ENCODE measurements at regions not wholly inside any gene's neighbourhood (a gene's known extent, or its start where the extent isn't known, plus 50 kb on each side); places are given as distances from the start of the nearest gene placed in this dataset.

DNA sequence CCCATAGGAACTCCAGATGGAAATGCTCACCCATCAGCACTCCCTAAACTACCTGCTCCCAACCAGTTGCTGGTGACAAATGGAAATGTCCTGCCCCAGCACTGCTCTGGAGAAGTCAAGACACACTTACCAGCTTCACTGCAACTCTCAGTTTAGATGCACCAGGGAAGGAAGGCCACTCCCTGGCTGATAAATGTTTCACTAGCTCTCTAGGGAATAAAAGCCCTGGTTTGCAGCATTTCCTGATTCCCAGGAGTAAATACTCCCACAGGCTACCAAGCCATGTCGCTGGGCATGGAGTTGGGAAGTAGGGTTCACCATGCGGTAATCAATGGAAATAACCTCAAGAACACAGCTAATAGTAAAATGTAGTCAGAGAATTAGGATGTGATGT is 112.0 kb upstream of the NEO1 start:
- Mint-ChIP-seq H3K4me1 (ENCODE audit: unreplicated experiment) (no peaks in the 10 kb centered on the region), H3K27ac (no peak overlapping the region)
- TF ChIP-seq, protein P1, sequence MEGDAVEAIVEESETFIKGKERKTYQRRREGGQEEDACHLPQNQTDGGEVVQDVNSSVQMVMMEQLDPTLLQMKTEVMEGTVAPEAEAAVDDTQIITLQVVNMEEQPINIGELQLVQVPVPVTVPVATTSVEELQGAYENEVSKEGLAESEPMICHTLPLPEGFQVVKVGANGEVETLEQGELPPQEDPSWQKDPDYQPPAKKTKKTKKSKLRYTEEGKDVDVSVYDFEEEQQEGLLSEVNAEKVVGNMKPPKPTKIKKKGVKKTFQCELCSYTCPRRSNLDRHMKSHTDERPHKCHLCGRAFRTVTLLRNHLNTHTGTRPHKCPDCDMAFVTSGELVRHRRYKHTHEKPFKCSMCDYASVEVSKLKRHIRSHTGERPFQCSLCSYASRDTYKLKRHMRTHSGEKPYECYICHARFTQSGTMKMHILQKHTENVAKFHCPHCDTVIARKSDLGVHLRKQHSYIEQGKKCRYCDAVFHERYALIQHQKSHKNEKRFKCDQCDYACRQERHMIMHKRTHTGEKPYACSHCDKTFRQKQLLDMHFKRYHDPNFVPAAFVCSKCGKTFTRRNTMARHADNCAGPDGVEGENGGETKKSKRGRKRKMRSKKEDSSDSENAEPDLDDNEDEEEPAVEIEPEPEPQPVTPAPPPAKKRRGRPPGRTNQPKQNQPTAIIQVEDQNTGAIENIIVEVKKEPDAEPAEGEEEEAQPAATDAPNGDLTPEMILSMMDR (conservative IDR thresholded peaks at IDR 0.05): no peak

DNA sequence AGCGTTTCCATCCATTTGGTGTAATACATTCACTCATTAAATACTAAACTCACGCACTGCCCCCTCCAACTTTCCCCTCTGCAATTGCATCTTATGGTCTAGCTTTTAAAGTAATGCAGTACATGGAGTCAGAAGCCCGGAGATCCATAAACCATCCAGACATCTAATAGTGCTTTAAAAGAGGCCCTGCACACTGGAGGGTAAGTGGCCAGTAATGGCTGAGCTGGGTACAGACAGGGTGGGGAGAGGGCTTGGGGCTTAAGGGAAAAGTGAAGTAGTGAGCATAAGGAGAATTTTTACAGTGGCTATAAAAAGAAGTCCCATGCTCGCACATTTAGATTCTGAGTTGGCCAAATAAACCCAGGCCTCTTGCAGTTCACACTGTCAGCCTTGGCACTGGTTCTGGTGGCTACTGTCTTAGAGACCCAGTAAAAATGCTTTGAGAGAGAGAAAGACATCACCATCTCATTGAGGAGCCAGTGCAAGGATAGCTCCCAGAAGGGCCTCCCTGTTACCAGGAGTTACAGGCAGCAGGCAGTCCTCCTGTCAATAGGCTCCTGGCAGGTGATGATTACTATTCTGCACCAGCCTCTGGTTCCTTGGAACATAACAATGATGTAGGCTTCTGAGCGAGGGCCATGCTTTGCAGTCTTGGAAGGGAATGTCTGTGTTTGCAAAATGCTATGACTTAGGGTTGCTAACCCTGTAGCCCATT is 112.6 kb upstream of the NEO1 start:
- Mint-ChIP-seq H3K27ac (no peak overlapping the region), H3K9me3 (no peaks in the 10 kb centered on the region), H3K4me3 (no peak overlapping the region), H3K27me3 (no peaks in the 10 kb centered on the region), H3K36me3 (no peaks in the 10 kb centered on the region), H3K4me1 (ENCODE audit: unreplicated experiment) (no peaks in the 10 kb centered on the region)
- TF ChIP-seq, protein P1 (conservative IDR thresholded peaks at IDR 0.05): no peak
- no peak for DNase-seq (ENCODE audit: extremely low spot score, unreplicated experiment)

More for the DNA sequence above, 112.0 kb upstream of the NEO1 start:
- H3K36me3 Mint-ChIP-seq: no peaks in the 10 kb centered on the region
- H3K9me3 Mint-ChIP-seq: no peaks in the 10 kb centered on the region
- no peak for DNase-seq (ENCODE audit: extremely low spot score, unreplicated experiment)
- no peaks in the 10 kb centered on the region for H3K27me3 Mint-ChIP-seq
- H3K4me3 Mint-ChIP-seq: no peak overlapping the region

DNA sequence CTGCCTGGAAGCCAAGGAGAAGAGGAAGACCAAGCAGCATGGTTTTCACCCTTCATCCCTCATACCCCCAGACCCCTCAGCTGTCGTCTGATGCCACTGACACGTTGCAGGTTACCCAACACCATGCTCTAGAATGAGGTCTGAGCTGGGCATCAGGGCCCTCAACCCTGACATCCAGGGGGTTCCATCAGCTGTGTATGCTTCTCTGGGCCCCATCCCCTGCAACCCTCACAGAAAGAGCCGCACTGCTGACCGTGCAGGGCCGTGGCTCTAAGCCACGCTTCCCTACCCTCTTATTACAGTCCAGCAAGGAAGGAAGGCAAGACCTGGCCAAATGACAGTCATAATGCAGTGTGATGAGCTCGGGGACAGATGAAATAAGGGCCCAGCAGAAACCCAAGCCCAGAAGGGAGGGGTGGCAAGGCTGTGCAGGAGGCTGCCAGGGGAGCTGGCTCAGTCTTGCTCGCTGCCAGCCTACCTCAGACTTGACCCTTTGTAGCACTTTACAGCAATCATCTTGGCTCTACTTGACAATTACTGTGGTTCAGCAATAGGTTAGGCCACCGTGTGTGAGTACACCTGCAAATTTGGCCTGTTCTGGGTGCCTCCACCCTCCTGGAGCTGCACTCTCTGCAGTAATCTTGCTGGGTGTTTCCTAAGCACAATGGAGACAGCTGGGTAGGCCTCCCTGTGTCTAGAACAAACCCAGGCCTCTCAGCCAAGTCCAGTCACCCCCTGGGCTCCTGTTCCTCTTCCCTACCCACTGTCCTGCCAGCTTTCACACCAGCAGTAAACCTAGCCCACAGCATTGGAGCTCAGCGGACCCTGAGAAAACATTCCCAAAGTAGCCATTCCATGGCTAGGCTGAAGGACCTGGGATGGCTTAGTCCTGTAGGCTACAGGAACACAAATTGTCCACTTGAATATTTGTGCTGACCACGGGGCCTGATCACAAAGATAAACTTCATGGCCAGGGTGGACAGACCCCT is 115.3 kb upstream of the NEO1 start:
- peaks cover 4% of the 10 kb centered on the region for H3K27me3 Mint-ChIP-seq
- H3K36me3 Mint-ChIP-seq: no peaks in the 10 kb centered on the region
- H3K27ac Mint-ChIP-seq: no peak overlapping the region

DNA sequence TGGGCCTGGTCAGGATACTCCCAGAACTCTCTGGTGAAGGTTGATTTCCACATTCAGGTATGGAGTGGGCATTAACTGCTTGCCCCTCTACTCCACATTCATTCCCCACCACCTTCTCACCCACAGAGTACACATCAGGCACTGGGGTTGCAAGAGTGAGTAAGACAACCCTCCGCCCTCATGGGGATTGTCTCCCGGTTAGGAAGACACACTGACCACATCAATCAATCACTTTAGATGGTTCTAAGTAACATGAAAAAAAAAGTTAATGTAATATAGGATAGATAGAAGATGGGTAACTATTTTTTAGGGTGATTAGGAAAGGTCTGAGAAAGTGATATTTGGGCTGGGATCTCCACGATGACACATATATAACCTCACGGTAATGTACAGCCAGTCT is 116.0 kb upstream of the NEO1 start:
- Mint-ChIP-seq H3K27me3 (peaks cover 4% of the 10 kb centered on the region), H3K4me1 (ENCODE audit: unreplicated experiment) (no peaks in the 10 kb centered on the region), H3K9me3 (no peaks in the 10 kb centered on the region), H3K4me3 (no peak overlapping the region), H3K36me3 (no peaks in the 10 kb centered on the region), H3K27ac (no peak overlapping the region)
- TF ChIP-seq, protein P1 (conservative IDR thresholded peaks at IDR 0.05): no peak
- DNase-seq (ENCODE audit: extremely low spot score, unreplicated experiment): no peak

More for the DNA sequence above, 115.3 kb upstream of the NEO1 start:
- Mint-ChIP-seq H3K4me1 (ENCODE audit: unreplicated experiment) (no peaks in the 10 kb centered on the region), H3K9me3 (no peaks in the 10 kb centered on the region), H3K4me3 (no peak overlapping the region)
- no peak for DNase-seq (ENCODE audit: extremely low spot score, unreplicated experiment)
- TF ChIP-seq, protein P1 (conservative IDR thresholded peaks at IDR 0.05): no peak

DNA sequence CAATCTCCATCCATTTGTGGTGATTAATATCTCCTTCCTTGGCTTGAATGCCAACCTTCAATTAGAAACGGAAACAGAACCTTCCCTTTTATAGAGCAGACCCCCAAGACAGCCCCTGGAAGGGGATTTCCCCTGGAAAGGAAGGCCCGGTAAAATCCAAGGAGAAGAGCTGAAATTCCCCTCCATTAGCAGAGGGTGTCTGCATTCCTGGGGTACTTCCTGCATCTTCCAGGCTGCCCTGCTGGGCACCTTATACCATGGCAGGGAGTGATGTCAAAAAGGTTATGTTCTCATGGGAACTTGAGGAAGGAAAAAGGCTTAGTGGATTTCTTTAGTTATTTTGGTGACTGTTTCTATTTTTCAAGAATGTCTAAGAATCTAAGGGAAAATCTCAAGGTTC is 116.7 kb upstream of the NEO1 start:
- DNase-seq (ENCODE audit: extremely low spot score, unreplicated experiment): no peak
- Mint-ChIP-seq H3K36me3 (no peaks in the 10 kb centered on the region), H3K4me1 (ENCODE audit: unreplicated experiment) (no peaks in the 10 kb centered on the region), H3K4me3 (no peak overlapping the region), H3K27me3 (peaks cover 4% of the 10 kb centered on the region), H3K9me3 (no peaks in the 10 kb centered on the region), H3K27ac (no peak overlapping the region)
- TF ChIP-seq, protein P1 (conservative IDR thresholded peaks at IDR 0.05): no peak
